K562 (cell line): ENCODE measurements at regions not wholly inside any gene's neighbourhood (a gene's known extent, or its start where the extent isn't known, plus 50 kb on each side); places are given as distances from the start of the nearest gene placed in this dataset.

Source experiments
- CBFA2T3 ChIP-seq: fragments of 450-650 bp; IDR thresholded peaks from 2 replicates; pipeline ENCODE4 v1.6.1; 2017
- CXXC5 ChIP-seq: fragments of 250-450 bp; sonication (Bioruptor Pico); IDR thresholded peaks from 2 replicates; pipeline ENCODE4 v1.8.0; 2022; ENCODE audit warnings: inconsistent platforms, mild to moderate bottlenecking, moderate library complexity
- EGR1 ChIP-seq: fragments of 450-650 bp; conservative IDR thresholded peaks from 2 replicates; pipeline ENCODE4 v1.6.1; 2017; ENCODE audit warnings: mild to moderate bottlenecking
- EHMT2 ChIP-seq: fragments of 450-650 bp; IDR thresholded peaks from 2 replicates; pipeline ENCODE4 v1.6.1; 2018; ENCODE audit warnings: antibody characterized with exemption
- ETV5 ChIP-seq: sonication (generic); formaldehyde crosslinking; IDR thresholded peaks from 2 replicates; pipeline ENCODE4 v1.4.0; 2020; ENCODE audit warnings: low read depth, mild to moderate bottlenecking, missing genetic modification reagents
- FOXK2 ChIP-seq, 2 experiments: fragments of 450-650 bp; IDR thresholded peaks in 1 of 2; conservative IDR thresholded peaks in 1 of 2; 2 replicates each; pipeline ENCODE4 v1.6.1; 2016; ENCODE audit warnings: low read depth in 2 of 2, mild to moderate bottlenecking in 1 of 2
- GABPA ChIP-seq: fragments of 200-800 bp; sonication (Bioruptor generic); conservative IDR thresholded peaks from 2 replicates; pipeline ENCODE4 v1.6.1; 2016; ENCODE audit warnings: low read depth, missing genetic modification characterization, missing compliant biosample characterization
- JUN ChIP-seq, 2 experiments: sonication (generic) in 1 of 2; formaldehyde crosslinking in 1 of 2; IDR thresholded peaks; 2 replicates each; pipeline versions ENCODE4 v1.6.1 to v1.8.0; 2012 to 2022; ENCODE audit warnings: borderline replicate concordance in 2 of 2, mild to moderate bottlenecking in 2 of 2, improper control_type of control experiment in 1 of 2, low read depth in 1 of 2, low read length in 1 of 2, missing genetic modification reagents in 1 of 2
- NCOR1 ChIP-seq: fragments of 450-650 bp; IDR thresholded peaks from 2 replicates; pipeline ENCODE4 v1.6.1; 2016; ENCODE audit warnings: mild to moderate bottlenecking, moderate library complexity
- NR2C2 ChIP-seq, 2 experiments: fragments of 200-800 bp in 1 of 2; sonication (Bioruptor generic) in 1 of 2; sonication (generic) in 1 of 2; formaldehyde crosslinking in 1 of 2; IDR thresholded peaks; 2 replicates each; pipeline versions ENCODE4 v1.6.1 to v1.8.0; 2016 to 2022; ENCODE audit warnings: mild to moderate bottlenecking in 1 of 2, missing compliant biosample characterization in 1 of 2, missing genetic modification characterization in 1 of 2, missing genetic modification reagents in 1 of 2
- NR4A1 ChIP-seq, 2 experiments: fragments of 250-450 bp in 1 of 2; fragments of 450-650 bp in 1 of 2; sonication (Bioruptor Pico) in 1 of 2; IDR thresholded peaks; 2 replicates each; pipeline versions ENCODE4 v1.4.0 to v1.6.1; 2016 to 2020; ENCODE audit warnings: mild to moderate bottlenecking in 2 of 2, missing compliant biosample characterization in 1 of 2, missing genetic modification characterization in 1 of 2, moderate library complexity in 1 of 2
- POLR2G ChIP-seq: fragments of 200-400 bp; formaldehyde crosslinking; IDR thresholded peaks from 2 replicates; pipeline ENCODE4 v1.6.1; 2017; ENCODE audit warnings: low read depth, mild to moderate bottlenecking, antibody characterized with exemption, low read length, moderate library complexity
- POLR2H ChIP-seq: IDR thresholded peaks from 2 replicates; pipeline ENCODE4 v1.6.1; 2016; ENCODE audit warnings: missing genetic modification characterization, low read depth, mild to moderate bottlenecking, control low read depth, missing compliant biosample characterization, moderate library complexity
- SUPT5H ChIP-seq: fragments of 450-650 bp; IDR thresholded peaks from 2 replicates; pipeline ENCODE4 v1.6.1; 2016
- TBP ChIP-seq: optimal IDR thresholded peaks from 2 replicates; pipeline ENCODE3; 2011; ENCODE audit warnings: low read depth, low read length, improper control_type of control experiment
- TEAD4 ChIP-seq, 2 experiments: sonication (generic) in 1 of 2; formaldehyde crosslinking in 1 of 2; IDR thresholded peaks; 2 replicates each; pipeline versions ENCODE4 v1.6.1 to v1.8.0; 2012 to 2022; ENCODE audit warnings: borderline replicate concordance in 1 of 2, inconsistent platforms in 1 of 2, low read length in 1 of 2, mild to moderate bottlenecking in 1 of 2, missing genetic modification reagents in 1 of 2
- ZNF175 ChIP-seq: fragments of 200-800 bp; sonication (Bioruptor generic); IDR thresholded peaks from 2 replicates; pipeline ENCODE4 v1.6.1; 2016; ENCODE audit warnings: low read depth, mild to moderate bottlenecking, missing genetic modification characterization, missing compliant biosample characterization
- ZNF263 ChIP-seq: sonication (generic); formaldehyde crosslinking; IDR thresholded peaks from 2 replicates; pipeline ENCODE4 v1.8.0; 2022; ENCODE audit warnings: mild to moderate bottlenecking, missing genetic modification reagents, borderline replicate concordance
- TF ChIP-seq, protein P1 (sequence below), 2 experiments: fragments of 450-650 bp; conservative IDR thresholded peaks; 2 replicates each; pipeline ENCODE4 v1.6.1; 2017; ENCODE audit warnings: mild to moderate bottlenecking in 2 of 2, moderate library complexity in 2 of 2
- TF ChIP-seq, protein P2 (sequence below): fragments of 450-650 bp; IDR thresholded peaks from 2 replicates; pipeline ENCODE4 v1.6.1; 2017; ENCODE audit warnings: antibody characterized with exemption, mild to moderate bottlenecking

DNA sequence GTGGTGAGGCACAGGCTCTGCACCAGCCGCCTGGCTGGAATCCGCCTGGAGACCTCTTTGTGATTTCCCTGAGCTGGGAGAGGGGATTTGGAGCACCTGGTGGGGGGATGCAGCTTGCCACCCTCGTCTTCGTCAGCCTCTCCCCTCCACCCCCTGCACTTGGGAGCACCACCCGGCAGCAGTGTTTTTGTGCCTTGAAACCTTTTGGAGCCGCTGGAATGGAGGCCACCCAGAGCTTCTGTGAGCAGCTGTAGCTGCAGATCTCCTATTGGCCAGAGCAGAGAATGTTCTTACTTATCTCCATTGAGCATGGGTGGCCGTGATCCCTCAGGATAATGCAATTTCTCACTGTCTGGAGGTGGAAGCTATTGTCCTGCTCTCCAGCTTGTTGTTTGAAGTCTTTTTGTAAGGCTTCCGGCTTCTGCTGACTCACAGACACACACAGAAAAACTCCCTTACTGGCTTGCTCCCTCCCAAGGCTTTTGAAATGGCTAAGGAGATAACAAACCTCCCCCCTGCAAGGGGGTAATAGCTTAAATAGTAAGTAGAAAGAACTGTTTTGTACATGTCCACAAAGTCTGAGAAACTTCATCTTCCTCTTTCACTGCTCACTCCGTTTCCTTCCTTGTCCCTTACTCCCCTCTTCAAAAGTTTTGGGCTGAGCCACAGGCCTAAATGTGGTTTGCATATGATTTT, 271.2 kb downstream of the PRL start (continued):
- TF ChIP-seq NR2C2 (CRISPR knock-in tag; IDR thresholded peaks at IDR 0.05) = no peak
- TF ChIP-seq NR2C2 (tag; IDR thresholded peaks at IDR 0.05) = peak; percentile 69; the same call in 1 of the 2 replicates
- TF ChIP-seq, protein P1, sequence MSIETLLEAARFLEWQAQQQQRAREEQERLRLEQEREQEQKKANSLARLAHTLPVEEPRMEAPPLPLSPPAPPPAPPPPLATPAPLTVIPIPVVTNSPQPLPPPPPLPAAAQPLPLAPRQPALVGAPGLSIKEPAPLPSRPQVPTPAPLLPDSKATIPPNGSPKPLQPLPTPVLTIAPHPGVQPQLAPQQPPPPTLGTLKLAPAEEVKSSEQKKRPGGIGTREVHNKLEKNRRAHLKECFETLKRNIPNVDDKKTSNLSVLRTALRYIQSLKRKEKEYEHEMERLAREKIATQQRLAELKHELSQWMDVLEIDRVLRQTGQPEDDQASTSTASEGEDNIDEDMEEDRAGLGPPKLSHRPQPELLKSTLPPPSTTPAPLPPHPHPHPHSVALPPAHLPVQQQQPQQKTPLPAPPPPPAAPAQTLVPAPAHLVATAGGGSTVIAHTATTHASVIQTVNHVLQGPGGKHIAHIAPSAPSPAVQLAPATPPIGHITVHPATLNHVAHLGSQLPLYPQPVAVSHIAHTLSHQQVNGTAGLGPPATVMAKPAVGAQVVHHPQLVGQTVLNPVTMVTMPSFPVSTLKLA (conservative IDR thresholded peaks at IDR 0.05) = peak in 1 of 2 experiments; percentile 39; a peak in 2 of 4 replicates
- TF ChIP-seq FOXK2 (conservative IDR thresholded peaks at IDR 0.05 in 1 of 2, IDR thresholded peaks at IDR 0.05 in 1 of 2; ENCODE audit: low read depth in 2 of 2) = peak; percentile 77 to 84
- TF ChIP-seq EGR1 = peak; percentile 80
- TF ChIP-seq CXXC5 = peak; percentile 79
- peak; percentile 62 for TF ChIP-seq POLR2G
- TF ChIP-seq GABPA (tag) = 0 out of 2 replicates have a peak, but pooled peaks have one; percentile 51
- peak; percentile 85 for TF ChIP-seq NCOR1
- peak; percentile 48 for TF ChIP-seq TBP
- peak; percentile 73 for TF ChIP-seq POLR2H (tag)
- peak; percentile 61; the same call in 1 of the 2 replicates for TF ChIP-seq SUPT5H
- peak; percentile 85 for TF ChIP-seq TEAD4 (IDR thresholded peaks at IDR 0.05; ENCODE audit: low read length)
- TF ChIP-seq TEAD4 (CRISPR knock-in tag; IDR thresholded peaks at IDR 0.05; ENCODE audit: borderline replicate concordance) = no peak
- TF ChIP-seq ZNF263 (CRISPR knock-in tag) = 0 out of 2 replicates have a peak, but pooled peaks have one; percentile 22
- TF ChIP-seq CBFA2T3 = peak; percentile 95
- no peak; the same call in 1 of the 2 replicates for TF ChIP-seq JUN (IDR thresholded peaks at IDR 0.05; ENCODE audit: borderline replicate concordance, low read depth, low read length)
- no peak for TF ChIP-seq JUN (CRISPR knock-in tag; IDR thresholded peaks at IDR 0.05; ENCODE audit: borderline replicate concordance)
- no peak for TF ChIP-seq NR4A1 (CRISPR knock-in tag; IDR thresholded peaks at IDR 0.05)
- 0 out of 2 replicates have a peak, but pooled peaks have one; percentile 71 for TF ChIP-seq NR4A1 (tag; IDR thresholded peaks at IDR 0.05)
- peak; percentile 71 for TF ChIP-seq ETV5
- TF ChIP-seq, protein P2, sequence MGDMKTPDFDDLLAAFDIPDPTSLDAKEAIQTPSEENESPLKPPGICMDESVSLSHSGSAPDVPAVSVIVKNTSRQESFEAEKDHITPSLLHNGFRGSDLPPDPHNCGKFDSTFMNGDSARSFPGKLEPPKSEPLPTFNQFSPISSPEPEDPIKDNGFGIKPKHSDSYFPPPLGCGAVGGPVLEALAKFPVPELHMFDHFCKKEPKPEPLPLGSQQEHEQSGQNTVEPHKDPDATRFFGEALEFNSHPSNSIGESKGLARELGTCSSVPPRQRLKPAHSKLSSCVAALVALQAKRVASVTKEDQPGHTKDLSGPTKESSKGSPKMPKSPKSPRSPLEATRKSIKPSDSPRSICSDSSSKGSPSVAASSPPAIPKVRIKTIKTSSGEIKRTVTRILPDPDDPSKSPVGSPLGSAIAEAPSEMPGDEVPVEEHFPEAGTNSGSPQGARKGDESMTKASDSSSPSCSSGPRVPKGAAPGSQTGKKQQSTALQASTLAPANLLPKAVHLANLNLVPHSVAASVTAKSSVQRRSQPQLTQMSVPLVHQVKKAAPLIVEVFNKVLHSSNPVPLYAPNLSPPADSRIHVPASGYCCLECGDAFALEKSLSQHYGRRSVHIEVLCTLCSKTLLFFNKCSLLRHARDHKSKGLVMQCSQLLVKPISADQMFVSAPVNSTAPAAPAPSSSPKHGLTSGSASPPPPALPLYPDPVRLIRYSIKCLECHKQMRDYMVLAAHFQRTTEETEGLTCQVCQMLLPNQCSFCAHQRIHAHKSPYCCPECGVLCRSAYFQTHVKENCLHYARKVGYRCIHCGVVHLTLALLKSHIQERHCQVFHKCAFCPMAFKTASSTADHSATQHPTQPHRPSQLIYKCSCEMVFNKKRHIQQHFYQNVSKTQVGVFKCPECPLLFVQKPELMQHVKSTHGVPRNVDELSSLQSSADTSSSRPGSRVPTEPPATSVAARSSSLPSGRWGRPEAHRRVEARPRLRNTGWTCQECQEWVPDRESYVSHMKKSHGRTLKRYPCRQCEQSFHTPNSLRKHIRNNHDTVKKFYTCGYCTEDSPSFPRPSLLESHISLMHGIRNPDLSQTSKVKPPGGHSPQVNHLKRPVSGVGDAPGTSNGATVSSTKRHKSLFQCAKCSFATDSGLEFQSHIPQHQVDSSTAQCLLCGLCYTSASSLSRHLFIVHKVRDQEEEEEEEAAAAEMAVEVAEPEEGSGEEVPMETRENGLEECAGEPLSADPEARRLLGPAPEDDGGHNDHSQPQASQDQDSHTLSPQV = peak; percentile 78
- peak; percentile 87 for TF ChIP-seq EHMT2
- TF ChIP-seq ZNF175 (CRISPR knock-in tag) = peak; percentile 81
